ENCODE measurements at regions not wholly inside any gene's neighbourhood (a gene's known extent, or its start where the extent isn't known, plus 50 kb on each side); places are given as distances from the start of the nearest gene placed in this dataset.

DNA sequence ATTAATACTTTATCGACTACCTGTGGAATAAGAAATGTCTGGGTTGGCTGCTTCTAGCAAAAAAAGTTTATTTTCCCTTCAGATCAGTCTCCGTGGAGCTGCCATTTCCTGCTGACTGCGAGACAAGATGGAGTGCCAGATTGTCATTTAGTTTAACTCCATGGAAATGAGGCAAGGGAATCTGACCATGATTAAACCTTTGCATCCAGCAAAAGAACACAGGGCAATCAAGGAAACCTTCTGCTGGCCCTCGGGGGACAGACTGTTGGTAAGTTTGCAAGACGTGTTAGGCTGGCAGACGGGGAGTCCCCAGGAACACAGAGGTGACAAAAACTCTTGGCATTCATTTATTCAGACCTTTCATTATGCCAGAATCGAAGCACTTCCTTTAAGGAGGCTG lies 52.2 kb upstream of the SPACA1 start:
- no peak for DNase-seq (ENCODE audit: low spot score)

DNA sequence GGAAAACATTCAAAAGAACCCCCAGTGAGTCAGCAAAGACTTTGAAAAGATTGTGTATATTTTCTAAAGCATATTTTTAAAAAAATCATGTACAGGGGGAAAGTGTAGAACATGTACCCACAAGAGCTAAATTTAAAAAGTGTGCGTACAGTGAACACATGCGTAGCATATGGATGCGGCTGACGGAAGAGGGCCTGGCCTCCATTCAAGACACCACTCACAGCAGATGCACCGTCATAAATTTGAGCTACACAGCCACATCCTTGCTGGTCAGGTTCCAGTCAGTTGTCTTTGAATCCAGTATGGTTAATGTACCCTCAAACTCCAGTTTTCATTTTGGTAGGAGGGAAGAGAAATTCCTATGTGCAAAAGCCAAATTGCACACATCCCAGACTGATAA lies 54.3 kb upstream of the SPACA1 start:
- DNase-seq (ENCODE audit: low spot score) = no peak

DNA sequence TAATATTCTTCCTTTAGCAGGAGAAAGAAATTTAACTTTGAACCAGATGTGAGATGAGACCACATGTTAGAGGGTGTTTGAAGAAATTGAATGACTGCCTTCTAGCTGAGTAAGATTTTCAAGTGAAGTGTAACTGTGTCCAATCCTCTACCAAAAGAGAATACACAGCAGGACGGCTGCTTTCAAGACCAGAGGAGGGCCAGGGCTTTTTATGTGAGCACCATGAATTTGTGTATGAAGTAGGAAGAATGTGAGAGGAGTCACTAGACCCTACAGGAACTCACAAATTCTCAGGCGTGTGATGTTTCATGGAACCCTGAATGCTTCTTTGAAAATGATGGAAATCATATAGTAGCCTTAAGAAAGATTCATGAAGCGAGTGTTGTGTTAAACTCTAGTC lies 56.8 kb upstream of the SPACA1 start:
- no peak for DNase-seq (ENCODE audit: low spot score)

DNA sequence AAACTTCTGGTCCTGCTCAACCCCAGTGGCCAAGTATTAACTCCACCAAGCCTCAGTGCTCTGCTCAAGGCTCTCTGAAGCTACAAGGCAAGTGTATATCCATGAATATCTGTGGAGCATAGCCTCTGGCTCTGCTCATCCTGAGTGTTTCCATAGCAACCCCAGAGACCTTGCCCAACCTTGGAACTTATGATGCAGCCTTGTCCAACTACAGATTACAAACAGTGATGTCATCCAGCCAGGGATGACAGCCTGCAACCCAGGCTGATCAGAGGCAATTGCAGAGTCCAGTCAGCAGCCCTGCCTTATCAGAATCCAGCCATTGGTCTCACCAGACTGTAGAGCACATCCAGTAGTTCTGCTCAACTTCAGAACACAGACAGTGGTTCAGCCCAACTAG lies 65.5 kb upstream of the SPACA1 start:
- no peak for DNase-seq (ENCODE audit: low spot score)

DNA sequence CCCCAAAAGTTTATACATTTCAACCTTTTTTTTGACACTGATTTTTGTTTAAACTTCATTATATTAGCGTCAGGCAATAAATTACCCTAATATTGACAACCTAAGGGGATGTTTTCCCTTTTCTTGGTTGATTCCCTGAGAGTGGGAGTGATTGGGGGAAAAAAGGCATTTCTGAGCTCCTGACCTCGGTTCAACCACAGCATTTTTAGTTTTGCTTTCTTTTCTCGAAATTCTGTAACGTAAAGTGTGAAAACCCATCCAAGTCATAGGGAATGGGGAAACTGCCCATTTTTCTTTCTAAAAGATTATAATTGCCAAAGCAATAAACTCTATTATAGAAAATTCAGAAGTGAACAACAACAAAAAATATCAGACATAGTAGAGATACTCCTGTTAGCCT lies 67.9 kb upstream of the SPACA1 start:
- DNase-seq (ENCODE audit: low spot score) = no peak

DNA sequence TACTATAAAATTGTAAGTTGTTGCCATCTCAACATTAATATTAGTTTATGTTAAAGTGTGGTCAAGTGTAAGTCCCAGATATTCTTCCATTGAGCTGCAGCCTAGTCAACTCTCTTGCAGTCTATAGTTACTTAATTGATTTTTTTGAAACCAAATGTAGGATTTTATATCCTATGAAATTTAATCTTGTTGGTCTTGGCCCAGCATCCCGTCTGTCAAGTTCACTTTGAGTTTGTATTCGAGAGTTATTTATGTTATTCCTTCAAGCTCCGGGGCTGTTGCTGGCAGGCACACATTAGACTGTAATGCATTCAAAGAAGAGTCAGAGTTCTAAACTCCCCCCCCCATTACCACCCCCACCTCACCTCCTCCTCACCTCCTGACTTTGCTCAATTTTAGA lies 71.0 kb upstream of the SPACA1 start:
- DNase-seq (ENCODE audit: low spot score) = no peak

DNA sequence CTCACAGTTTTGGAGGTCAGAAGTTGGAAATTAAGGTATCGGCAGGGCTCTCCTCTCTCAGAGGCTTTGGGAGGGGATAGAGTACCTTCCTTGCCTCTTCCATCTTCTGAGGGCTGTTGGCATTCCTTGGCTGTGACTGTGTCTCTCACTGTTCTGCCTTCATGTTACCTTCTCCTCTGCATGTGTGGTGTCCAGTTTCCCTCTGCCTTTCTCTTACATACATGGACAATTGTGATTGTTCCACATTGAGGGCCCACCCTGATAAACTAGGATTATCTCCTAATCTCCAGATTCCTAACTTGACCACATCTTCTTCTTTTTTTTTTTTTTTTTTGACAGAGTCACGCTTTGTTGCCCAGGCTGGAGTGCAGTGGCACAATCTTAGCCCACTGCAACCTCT lies 72.1 kb upstream of the SPACA1 start:
- DNase-seq (ENCODE audit: low spot score) = no peak

DNA sequence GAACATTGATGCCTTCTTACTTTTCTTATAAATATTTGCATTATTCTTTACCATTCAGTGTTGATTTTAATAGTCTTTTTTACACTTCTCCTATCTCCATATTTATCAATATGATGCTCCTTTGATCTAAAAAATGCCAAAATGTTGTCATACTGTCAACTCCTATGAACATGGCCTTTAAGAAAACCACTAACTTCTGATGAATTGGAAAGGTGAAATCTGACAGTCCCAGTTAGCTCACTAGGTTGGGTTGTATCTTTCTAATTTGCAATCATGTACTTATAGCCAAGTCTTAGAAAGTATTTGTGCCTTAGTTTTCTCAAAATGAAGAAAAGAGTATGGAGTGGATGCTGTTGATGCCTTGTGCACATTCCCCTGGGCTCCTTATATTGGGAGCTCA lies 75.4 kb upstream of the SPACA1 start:
- DNase-seq (ENCODE audit: low spot score) = no peak

DNA sequence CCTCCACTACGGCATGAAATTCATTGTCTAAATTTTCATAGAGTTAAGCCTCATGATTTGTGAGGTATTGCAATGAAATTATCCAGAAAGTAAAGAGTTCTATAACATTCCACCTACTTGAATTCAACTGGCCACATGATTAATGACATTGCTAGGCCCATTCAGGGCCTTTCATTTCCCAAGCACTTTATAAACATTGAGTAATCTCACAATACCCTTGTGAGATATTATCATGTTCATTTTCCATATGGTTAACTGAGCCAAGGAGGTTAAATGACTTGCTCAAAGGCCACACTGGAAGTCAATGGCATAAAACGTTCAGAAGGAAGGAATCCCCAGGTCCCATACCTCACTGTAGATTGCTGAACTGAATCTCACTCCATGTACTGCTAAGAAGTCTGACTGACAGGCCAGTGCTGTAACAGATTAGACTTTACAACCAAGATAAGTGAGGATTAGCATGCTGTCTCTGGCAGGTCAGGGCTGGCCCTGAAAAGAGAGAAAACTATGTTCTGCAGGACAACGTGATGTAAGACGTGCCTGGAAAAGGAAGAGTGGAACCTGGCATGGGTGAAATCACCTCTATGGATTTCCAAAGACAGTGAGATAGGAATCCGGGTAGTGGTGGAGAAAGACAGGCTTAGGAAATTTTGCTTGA lies 75.9 kb upstream of the SPACA1 start:
- no peak for DNase-seq (ENCODE audit: low spot score)

DNA sequence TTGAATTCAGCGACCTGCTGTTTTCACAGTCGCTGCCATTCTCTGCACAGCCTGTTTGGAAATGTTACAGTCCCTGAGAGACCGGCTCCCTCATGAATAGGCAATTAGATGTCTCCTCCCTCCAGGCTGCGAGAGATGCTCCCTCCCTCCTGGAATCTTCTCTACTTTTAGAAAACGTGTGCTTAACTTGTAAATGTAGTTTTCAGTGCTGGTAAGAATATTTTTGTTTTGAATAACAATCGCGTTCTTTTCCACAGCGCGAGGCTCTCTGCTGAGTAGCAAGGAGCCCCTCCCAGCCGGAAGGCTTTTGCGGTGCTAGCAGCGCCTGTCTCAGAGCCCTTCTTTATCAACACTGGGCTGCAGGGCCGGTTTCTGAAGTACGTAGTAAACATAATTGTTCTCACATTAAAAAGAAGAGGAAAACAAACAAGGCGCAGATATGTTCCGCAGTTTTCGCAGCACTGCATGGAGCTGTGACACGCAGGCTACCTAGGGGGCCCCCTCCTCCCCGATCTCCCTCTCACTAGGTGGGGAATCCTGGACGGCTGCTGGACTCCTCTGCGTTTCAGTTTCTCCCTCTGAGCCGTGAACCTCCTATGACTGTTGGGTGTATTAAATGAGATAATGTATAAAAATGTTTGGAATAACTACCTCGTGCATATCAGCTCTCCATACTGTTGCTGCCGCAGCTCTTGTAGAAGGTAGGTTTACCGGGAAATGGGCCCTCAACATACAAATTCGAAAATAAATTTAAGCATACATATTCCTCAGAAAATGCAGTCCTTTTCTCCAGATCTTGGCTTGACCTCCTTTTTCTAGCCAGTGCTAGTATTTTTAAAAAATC lies 79.0 kb upstream of the SPACA1 start:
- DNase-seq (ENCODE audit: low spot score) = no peak

DNA sequence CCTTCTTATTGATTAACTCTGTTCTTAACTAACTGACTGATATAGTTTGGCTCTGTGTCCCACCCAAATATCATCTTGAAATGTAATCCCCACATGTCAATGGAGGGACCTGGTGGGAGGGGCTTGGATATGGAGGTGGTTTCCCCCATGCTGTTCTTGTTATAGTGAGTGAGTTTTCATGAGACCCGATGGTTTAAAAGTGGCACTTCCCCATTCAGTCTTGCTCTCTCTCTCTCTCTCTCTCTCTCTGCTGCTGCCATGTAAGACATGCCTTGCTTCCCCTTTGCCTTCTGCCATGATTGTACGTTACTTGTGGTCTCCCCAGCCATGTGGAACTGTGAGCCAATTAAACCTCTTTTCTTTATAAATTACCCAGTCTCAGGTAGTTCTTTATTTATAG lies 81.8 kb upstream of the SPACA1 start:
- DNase-seq (ENCODE audit: low spot score) = no peak

DNA sequence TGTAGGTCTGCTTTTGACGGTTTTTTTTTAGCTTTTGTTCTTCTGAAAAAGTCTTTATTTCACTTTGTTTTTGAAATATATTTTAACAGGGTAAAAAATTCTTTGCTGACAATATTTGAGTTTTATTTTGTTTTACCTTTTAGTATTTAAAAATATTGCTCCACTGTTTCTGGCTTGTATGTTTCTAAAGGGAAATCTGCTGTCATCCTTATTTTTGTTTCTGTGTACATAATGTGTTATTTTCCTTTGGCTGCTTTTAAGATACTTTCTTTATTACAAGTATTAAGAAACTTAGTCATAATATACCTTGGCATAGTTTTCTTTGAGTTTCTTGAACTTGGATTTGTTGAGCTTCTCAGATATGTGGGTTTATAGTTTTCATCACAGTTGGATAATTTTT lies 88.6 kb upstream of the SPACA1 start:
- DNase-seq (ENCODE audit: low spot score) = no peak

DNA sequence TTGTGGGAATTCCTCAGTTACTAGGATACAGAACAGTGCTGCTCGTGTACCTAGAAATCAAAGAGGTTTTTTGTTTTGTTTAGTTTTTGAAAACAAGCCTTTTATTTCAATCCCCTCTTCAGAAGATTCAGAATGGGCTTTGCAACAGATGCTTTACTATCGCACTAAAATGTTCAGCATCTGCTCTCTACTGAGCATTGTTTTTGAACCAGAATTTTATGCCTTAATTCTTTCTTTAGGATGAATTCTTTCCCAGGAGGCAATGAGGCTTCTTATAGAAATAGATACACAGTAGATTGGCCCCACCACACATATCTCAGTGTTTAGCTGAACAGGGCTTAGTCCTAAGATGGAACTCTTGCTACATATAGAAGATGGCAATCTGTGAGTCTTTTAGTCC lies 95.9 kb upstream of the SPACA1 start:
- no peak for DNase-seq (ENCODE audit: low spot score)

DNA sequence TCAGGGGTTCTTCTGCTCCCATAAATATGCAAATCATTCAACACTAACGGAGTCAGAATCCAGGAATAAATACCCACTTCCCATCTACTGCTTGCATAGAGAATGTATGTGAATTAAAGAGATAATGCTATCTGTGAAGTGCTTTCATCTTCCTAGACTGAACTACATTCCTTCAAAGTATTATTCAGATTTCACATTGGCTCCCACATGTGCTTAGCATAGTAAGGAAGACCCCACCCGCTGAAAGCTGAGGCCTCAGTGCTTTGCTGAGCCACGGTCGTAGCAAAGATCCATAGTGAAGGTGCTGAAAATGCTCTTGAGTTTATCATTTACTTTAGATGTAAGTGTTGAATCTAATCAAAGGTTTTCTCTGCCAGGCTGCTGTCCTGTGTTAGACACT lies 97.0 kb upstream of the SPACA1 start:
- DNase-seq (ENCODE audit: low spot score) = no peak

DNA sequence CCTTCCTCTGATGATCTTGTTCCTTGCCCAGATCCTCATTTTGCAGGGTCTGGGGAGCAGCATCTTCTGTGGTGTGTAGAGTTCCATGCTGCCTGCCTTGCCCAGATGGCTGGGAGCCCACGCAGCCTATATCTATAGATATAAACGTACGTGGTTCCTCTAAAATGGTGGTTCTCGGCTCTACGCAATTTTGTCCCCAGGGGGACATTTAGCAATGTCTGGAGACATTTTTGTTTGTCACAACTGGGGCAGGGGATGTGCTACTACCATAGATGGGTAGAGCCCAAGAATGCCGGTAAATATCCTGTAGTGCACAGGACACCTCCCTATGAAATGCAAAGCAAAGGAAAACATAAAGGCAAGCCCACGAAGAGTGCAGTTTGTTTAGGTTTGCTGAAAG lies 98.4 kb upstream of the SPACA1 start:
- DNase-seq (ENCODE audit: low spot score) = no peak

DNA sequence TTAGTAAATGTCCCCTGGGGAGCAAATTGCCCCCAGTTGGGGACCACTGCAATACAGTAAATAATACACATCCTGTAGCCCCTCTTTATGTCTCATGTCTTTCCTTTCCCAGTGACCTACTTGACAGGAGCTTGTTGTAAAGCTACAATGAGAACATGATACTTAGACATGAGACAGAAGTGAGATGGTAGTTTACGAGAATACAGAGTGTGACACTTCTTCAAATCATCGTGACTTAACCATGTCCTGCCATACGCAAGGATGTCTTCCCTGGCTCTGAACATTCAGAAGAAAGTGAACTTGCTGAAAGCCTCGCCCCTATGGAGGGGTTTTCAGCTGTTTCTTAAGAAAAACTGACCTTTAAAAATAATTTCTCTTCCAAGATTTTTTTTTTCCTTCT lies 101.0 kb upstream of the SPACA1 start:
- DNase-seq (ENCODE audit: low spot score) = no peak

DNA sequence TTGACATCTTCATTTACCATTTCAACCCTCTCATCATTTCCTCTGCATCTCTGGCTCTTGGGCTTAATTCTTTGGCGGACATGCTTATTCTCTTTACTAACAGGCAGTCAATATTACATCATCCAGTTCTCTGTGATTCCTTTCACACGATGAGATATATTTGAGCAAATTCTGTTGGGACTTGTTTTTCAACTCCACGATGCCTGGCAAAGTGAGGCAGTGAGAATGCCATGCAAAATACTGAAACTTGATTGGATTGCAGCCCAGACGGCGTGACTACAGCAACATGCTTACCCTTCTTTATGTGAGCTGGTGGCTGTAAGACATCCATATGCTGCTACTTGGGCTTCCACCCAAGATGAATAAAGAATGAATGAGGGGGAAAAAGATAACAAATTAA lies 101.7 kb upstream of the SPACA1 start:
- DNase-seq (ENCODE audit: low spot score) = no peak

DNA sequence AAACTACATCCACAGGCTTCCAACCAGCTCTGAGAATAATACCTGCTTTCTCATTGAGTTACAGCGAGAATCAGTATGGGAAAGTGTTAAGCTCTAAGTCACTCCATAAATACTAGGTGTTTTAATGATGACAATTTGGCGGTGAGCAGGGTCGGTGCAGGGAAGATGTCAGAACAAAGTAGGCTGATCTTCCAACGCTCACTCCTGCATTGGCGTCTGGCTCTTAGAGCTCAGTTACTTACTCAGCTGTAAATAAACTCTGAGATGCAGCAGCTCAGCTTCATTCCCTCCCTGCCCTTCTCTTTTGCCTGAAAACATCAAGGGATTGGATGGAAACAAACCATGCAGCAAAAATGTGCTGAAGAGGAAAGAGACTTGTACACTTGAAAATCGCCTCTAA lies 102.5 kb upstream of the SPACA1 start:
- DNase-seq (ENCODE audit: low spot score) = no peak

DNA sequence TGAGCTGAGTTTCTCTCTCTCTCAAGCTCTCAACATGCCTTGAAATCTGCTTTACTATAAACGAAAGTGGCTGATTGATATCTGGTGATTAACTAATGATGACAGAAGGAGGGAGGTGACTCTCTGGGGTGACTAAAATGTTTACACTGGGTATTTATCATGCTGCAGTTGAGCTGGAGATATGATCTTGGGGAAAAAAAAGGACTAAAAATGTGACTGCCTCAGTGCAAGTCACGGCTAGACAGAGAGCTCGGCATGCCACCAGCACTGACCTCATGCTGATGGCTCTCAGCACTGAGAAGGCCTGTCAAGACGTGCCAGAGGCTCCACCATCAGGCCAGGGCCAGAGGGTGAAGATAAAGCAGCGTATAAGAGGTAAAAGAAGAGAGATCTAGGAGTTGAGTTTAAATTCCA lies 103.1 kb upstream of the SPACA1 start:
- DNase-seq (ENCODE audit: low spot score) = peak; percentile 30

DNA sequence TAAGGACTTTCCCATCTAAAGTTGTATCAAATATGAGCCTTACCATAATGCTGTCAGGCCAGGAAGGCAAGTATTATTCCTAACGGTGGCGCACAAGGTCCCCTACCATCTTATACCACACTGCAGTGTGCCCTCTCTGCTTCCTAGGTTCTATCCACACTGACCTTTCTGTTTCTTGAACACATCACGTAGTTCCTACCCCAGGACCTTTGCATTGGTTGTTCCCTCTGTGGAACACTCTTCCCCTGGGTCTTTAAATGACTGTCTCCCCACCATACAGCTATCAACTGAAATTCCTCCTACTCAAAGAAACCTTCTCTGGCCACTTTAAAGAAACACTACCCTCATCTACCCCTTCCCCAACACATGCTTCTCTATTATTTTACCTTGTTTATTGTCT lies 104.5 kb upstream of the SPACA1 start:
- no peak for DNase-seq (ENCODE audit: low spot score)

DNA sequence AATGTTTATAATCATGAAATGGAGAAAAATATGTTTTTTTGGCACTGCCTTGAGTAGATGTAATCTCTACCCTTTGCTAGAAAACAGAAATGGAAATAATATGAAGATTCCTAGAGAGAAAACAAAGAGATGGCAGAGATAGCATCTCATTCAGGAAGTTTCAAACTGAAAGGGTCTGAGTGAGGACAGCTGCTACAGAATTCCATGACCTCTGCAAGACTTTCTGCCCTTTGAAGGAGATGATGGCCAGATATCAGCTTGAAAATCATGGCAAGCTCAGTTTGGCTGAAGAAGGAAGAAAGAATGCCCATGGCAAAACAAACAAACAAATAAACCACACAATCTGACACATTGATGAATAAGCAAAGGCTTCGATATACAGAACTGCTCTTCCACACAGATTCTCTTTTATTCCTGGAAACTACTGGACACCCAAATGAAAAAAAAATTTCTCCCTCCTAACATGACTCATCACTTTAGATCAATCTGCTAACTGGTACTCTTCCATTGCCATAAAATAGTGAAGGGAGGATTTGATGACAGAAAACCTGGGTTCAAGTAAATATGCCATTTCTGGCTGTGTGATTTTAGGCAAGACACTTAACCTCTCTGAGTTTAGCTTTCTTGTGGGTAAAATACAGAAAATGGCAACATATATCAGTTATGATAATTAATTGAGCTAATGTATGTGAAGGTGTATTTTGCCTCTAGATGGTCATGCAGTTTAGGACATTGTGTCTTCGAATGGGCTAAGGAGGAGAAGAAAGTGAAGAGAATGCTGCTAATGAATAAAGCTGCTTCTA lies 105.9 kb upstream of the SPACA1 start:
- DNase-seq (ENCODE audit: low spot score) = no peak

DNA sequence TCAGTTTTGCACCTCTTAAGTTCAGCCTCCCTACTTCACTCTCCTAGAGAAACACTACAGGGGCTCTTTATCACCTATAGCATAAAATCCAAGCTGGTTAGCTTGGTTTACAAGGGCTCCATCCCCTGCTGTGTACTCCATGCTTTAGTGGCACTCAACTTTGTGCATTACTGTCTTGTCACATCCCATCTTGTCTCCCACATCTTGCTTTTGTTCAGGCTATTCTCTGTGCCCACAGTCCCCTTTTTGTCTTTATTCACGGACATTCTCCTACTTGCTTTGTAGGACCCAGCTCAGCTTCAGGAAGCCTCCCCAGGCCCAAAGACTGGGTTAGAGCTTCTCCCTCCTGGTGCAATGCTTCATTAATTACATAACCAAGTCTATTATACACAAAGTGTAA lies 107.9 kb upstream of the SPACA1 start:
- DNase-seq (ENCODE audit: low spot score) = no peak

DNA sequence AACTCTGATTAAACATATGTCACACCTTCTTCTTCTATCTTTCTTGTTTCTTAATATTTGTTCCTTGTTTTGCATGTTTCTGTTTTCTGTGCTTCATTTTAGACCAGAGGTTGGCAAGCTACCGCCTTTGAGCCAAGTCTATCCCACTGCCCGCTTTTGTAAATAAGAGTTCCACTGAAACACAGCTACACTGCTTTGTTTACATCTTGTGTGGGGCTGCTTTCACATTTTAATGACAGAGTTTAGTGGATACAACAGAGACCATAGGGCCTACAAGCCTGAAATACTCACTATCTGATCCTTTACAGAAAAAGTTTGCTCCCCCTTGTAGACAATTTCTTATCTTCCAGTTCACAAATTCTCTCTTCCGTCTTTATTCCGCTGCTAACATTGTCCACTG lies 109.4 kb upstream of the SPACA1 start:
- DNase-seq (ENCODE audit: low spot score) = no peak

Data from A172 (cell line).